Heart right ventricle (tissue), 16 donors: ENCODE measurements at regions not wholly inside any gene's neighbourhood (a gene's known extent, or its start where the extent isn't known, plus 50 kb on each side); places are given as distances from the start of the nearest gene placed in this dataset.
"Not testable (repeated sequence)": the region's sequence is repeated elsewhere in the genome, so short reads cannot be mapped to it uniquely, and the experiment has no call there.

ENCODE experiments used
- ATAC-seq, 8 donors: fragments of 200-7000 bp; cut with Tn5 transposase; one replicate each; pipeline ENCODE4 v1.9.1; 2020; ENCODE audit warnings: mild to moderate bottlenecking in 8 of 8, moderate library complexity in 8 of 8, moderate number of reproducible peaks in 1 of 8
- DNase-seq, 2 donors: peaks; one replicate each; pipeline ENCODE4 v3.0.0-alpha.2; 2020
- H3K27ac ChIP-seq, 10 donors: fragments of 200-600 bp; sonication (generic) in 2 of 10; one replicate each; pipeline versions ENCODE4 v1.5.0 to v1.8.0; 2020 to 2022; ENCODE audit warnings: mild to moderate bottlenecking in 3 of 10
- H3K27me3 ChIP-seq, 7 donors: fragments of 200-600 bp; one replicate each; pipeline ENCODE4 v1.8.0; 2021 to 2022; ENCODE audit warnings: mild to moderate bottlenecking in 2 of 7
- H3K36me3 ChIP-seq, 9 donors: fragments of 200-600 bp; sonication (generic) in 1 of 9; one replicate each; pipeline versions ENCODE4 v1.5.0 to v1.8.0; 2020 to 2022; ENCODE audit warnings: mild to moderate bottlenecking in 2 of 9
- H3K4me1 ChIP-seq, 9 donors: fragments of 200-600 bp; sonication (generic) in 1 of 9; one replicate each; pipeline versions ENCODE4 v1.5.0 to v1.8.0; 2020 to 2022; ENCODE audit warnings: mild to moderate bottlenecking in 4 of 9
- H3K4me3 ChIP-seq, 10 donors: fragments of 200-600 bp; sonication (generic) in 2 of 10; one replicate each; pipeline versions ENCODE4 v1.5.0 to v1.8.0; 2020 to 2022; ENCODE audit warnings: mild to moderate bottlenecking in 7 of 10, moderate library complexity in 2 of 10
- H3K9me3 ChIP-seq, 11 donors: fragments of 200-600 bp in 10 of 11; sonication (generic) in 2 of 11; one replicate each; pipeline versions ENCODE4 v1.5.0 to v1.8.0; 2013 to 2022; ENCODE audit warnings: mild to moderate bottlenecking in 2 of 11, control low read depth in 1 of 11, moderate library complexity in 1 of 11
- CTCF ChIP-seq, 9 donors: fragments of 200-600 bp; sonication (generic) in 2 of 9; IDR thresholded peaks; one replicate each; pipeline versions ENCODE4 v1.5.0 to v1.8.0; 2021 to 2022; ENCODE audit warnings: antibody characterized with exemption in 9 of 9, mild to moderate bottlenecking in 5 of 9, moderate library complexity in 1 of 9
- WGBS, 2 donors: extraction: QIAGEN DNeasy Blood & Tissue Kit; methylation state at CpG; one replicate each; pipeline ENCODE4 v1.1.7; 2013; ENCODE audit warnings: inconsistent platforms in 1 of 2; 5-methylcytosine and 5-hydroxymethylcytosine counted together
- intact Hi-C, 10 donors: fragments of 100-400 bp; cut with DNase I; formaldehyde crosslinking; loops; one replicate each; pipeline versions ENCODE4 v1.11.1 to v1.14.2; 2022
- donor health status: Arrhythmogenic right ventricular cardiomyopathy.
- donor health status: ischemic (EF 13 %, LVEDD 7.1; RV severe dilation, severe dysfunction).
- donor health status: healthy with polysubstance abuse.
- donor health status: DM: no; HTN: yes; CAD: no.
- donor health status: DM: no; HTN: no; CAD: no.
- donor health status: ischemic (EF 25% LVEDD 6.9; RV normal size, moderate dysfunction).
- donor health status: ischemic (EF 25% LVEDD 5.7; RV mildly dilated, moderate dysfunction).
- donor health status: healthy.
- donor health status: DM: yes; HTN: yes; CAD: no.
- donor health status: Ischemic cardiomyopathy.
- donor health status: ischemic (EF 35%, LVEDD 5.7; RV mildly dilated, moderate dysfunction).
- donor health status: nonischemic (EF 11% LVEDD 7.7; RV severe dilation, severe dysfunction).
- donor health status: DM: yes; HTN: yes; CAD: no.
- donor health status: PGD.
- donor health status: ischemic (EF 29% LVEDD 5.4; RV normal size, mild dysfunction).
- donor health status: nonischemic (EF 23%, LVEDD 6.1; RV moderate dilation, normal function).

GRCh38 chr12:127503246-127503645 is 763.7 kb upstream of the TMEM132C start:
- no peak for ATAC-seq
- no peak for DNase-seq
- WGBS, 2 donors = 78 to 80% methylated on average over 7 of the region's 7 CpGs

GRCh38 chr12:127503996-127504395 is 763.0 kb upstream of the TMEM132C start:
- H3K27me3 ChIP-seq, ATAC-seq, intact Hi-C loops: not testable (repeated sequence)

More at GRCh38 chr12:127503246-127503645, 763.7 kb upstream of the TMEM132C start:
- no peak for TF ChIP-seq CTCF (IDR thresholded peaks at IDR 0.05)
- Histone ChIP-seq H3K4me3 (no peak overlapping the region), H3K9me3 (peaks cover 0 to 4% (median 0%) of the 10 kb centered on the region in 11 donors), H3K27ac (no peak overlapping the region), H3K27me3 (peaks cover 0 to 4% (median 0%) of the 10 kb centered on the region in 7 donors), H3K4me1 (no peaks in the 10 kb centered on the region), H3K36me3 (no peaks in the 10 kb centered on the region)
- intact Hi-C loops = no loop called here

GRCh38 chr12:127504874-127505273 is 762.1 kb upstream of the TMEM132C start:
- Histone ChIP-seq H3K36me3 (no peaks in the 10 kb centered on the region), H3K27me3 (peaks cover 0 to 8% (median 0%) of the 10 kb centered on the region in 7 donors), H3K4me1 (no peaks in the 10 kb centered on the region), H3K4me3 (no peak overlapping the region), H3K27ac (no peak overlapping the region), H3K9me3 (peaks cover 0 to 4% (median 0%) of the 10 kb centered on the region in 11 donors)
- TF ChIP-seq CTCF (IDR thresholded peaks at IDR 0.05) = no peak
- intact Hi-C loops = no loop called here
- DNase-seq (no peak), ATAC-seq (no peak)
- WGBS, 2 donors = 76 to 84% methylated on average over 5 of the region's 5 CpGs

More at GRCh38 chr12:127503996-127504395, 763.0 kb upstream of the TMEM132C start:
- not testable (repeated sequence) for H3K4me3 ChIP-seq, DNase-seq, H3K36me3 ChIP-seq, H3K9me3 ChIP-seq, H3K4me1 ChIP-seq, H3K27ac ChIP-seq
- 80 to 83% methylated on average over 4 of the region's 4 CpGs for WGBS, 2 donors

GRCh38 chr12:127507341-127507740 is 759.6 kb upstream of the TMEM132C start:
- intact Hi-C loops = no loop called here
- ATAC-seq (no peak), DNase-seq (no peak)
- Histone ChIP-seq H3K9me3 (peaks cover 0 to 6% (median 0%) of the 10 kb centered on the region in 11 donors), H3K36me3 (no peaks in the 10 kb centered on the region), H3K4me1 (no peaks in the 10 kb centered on the region), H3K27me3 (peaks cover 0 to 16% (median 0%) of the 10 kb centered on the region in 7 donors), H3K27ac (no peak overlapping the region), H3K4me3 (no peak overlapping the region)
- WGBS, 2 donors = 79 to 84% methylated on average over 6 of the region's 6 CpGs
- TF ChIP-seq CTCF (IDR thresholded peaks at IDR 0.05) = no peak

- Histone ChIP-seq H3K27me3 (peaks cover 0 to 16% (median 0%) of the 10 kb centered on the region in 7 donors), H3K4me3 (no peak overlapping the region), H3K9me3 (peaks cover 0 to 6% (median 0%) of the 10 kb centered on the region in 11 donors), H3K27ac (no peak overlapping the region), H3K4me1 (no peaks in the 10 kb centered on the region), H3K36me3 (no peaks in the 10 kb centered on the region)
- DNase-seq = no peak
- intact Hi-C loops = no loop called here
- ATAC-seq = no peak
- no peak for TF ChIP-seq CTCF (IDR thresholded peaks at IDR 0.05)
- WGBS, 2 donors = 79 to 81% methylated on average over 6 of the region's 6 CpGs
Observed at GRCh38 chr12:127509066-127509778, 757.7 kb upstream of the TMEM132C start.
